HepG2 (cell line): ENCODE measurements at regions not wholly inside any gene's neighbourhood (a gene's known extent, or its start where the extent isn't known, plus 50 kb on each side); places are given as distances from the start of the nearest gene placed in this dataset.
A peak's percentile ranks its signal among the peaks of the same experiment; 100 is the strongest.

ENCODE experiments used
- ARHGAP35 ChIP-seq: sonication (generic); formaldehyde crosslinking; IDR thresholded peaks from 2 replicates; pipeline ENCODE4 v1.9.0; 2022; ENCODE audit warnings: mild to moderate bottlenecking, inconsistent platforms, moderate library complexity, missing genetic modification reagents, borderline replicate concordance
- E2F1 ChIP-seq: sonication (generic); formaldehyde crosslinking; IDR thresholded peaks from 2 replicates; pipeline ENCODE4 v1.5.0; 2020; ENCODE audit warnings: missing genetic modification reagents
- GATAD1 ChIP-seq: IDR thresholded peaks from 2 replicates; pipeline ENCODE4 v1.6.1; 2016; ENCODE audit warnings: missing genetic modification reagents, missing compliant biosample characterization
- GZF1 ChIP-seq: sonication (generic); formaldehyde crosslinking; IDR thresholded peaks from 2 replicates; pipeline ENCODE4 v1.5.1; 2020; ENCODE audit warnings: mild to moderate bottlenecking, missing genetic modification reagents
- KDM2A ChIP-seq: sonication (generic); formaldehyde crosslinking; IDR thresholded peaks from 2 replicates; pipeline ENCODE4 v1.4.0; 2020; ENCODE audit warnings: low read depth, missing genetic modification reagents, borderline replicate concordance
- MEIS2 ChIP-seq: sonication (generic); formaldehyde crosslinking; IDR thresholded peaks from 2 replicates; pipeline ENCODE4 v1.9.0; 2021; ENCODE audit warnings: mild to moderate bottlenecking, missing genetic modification reagents
- MTERF4 ChIP-seq: sonication (generic); formaldehyde crosslinking; IDR thresholded peaks from 2 replicates; pipeline ENCODE4 v1.8.0; 2023; ENCODE audit warnings: mild to moderate bottlenecking, missing genetic modification reagents
- PHF20 ChIP-seq: sonication (generic); formaldehyde crosslinking; IDR thresholded peaks from 2 replicates; pipeline ENCODE4 v1.5.0; 2020; ENCODE audit warnings: mild to moderate bottlenecking, missing genetic modification reagents
- POGZ ChIP-seq: sonication (generic); formaldehyde crosslinking; IDR thresholded peaks from 2 replicates; pipeline ENCODE4 v1.4.0; 2020; ENCODE audit warnings: mild to moderate bottlenecking, missing genetic modification reagents
- SPEN ChIP-seq: sonication (generic); formaldehyde crosslinking; IDR thresholded peaks from 2 replicates; pipeline ENCODE4 v1.5.1; 2020; ENCODE audit warnings: low read depth, mild to moderate bottlenecking, missing genetic modification reagents
- STAG1 ChIP-seq: sonication (generic); formaldehyde crosslinking; IDR thresholded peaks from 2 replicates; pipeline ENCODE4 v1.4.0; 2020; ENCODE audit warnings: missing genetic modification reagents
- SUZ12 ChIP-seq: fragments of 150-350 bp; IDR thresholded peaks from 2 replicates; pipeline ENCODE4 v1.6.1; 2014; ENCODE audit warnings: low read depth, low read length
- ZBTB38 ChIP-seq: sonication (generic); formaldehyde crosslinking; IDR thresholded peaks from 2 replicates; pipeline ENCODE4 v1.5.1; 2020; ENCODE audit warnings: mild to moderate bottlenecking, missing genetic modification reagents
- ZBTB39 ChIP-seq: sonication (generic); formaldehyde crosslinking; IDR thresholded peaks from 2 replicates; pipeline ENCODE4 v1.5.0; 2020; ENCODE audit warnings: missing genetic modification reagents
- ZFP36 ChIP-seq: fragments of 150-350 bp; IDR thresholded peaks from 2 replicates; pipeline ENCODE4 v1.6.1; 2018; ENCODE audit warnings: borderline replicate concordance, low read length, low read depth; ENCODE audit not compliant: partially characterized antibody
- ZNF20 ChIP-seq: sonication (generic); formaldehyde crosslinking; IDR thresholded peaks from 2 replicates; pipeline ENCODE4 v1.4.0; 2020; ENCODE audit warnings: mild to moderate bottlenecking, moderate library complexity, missing genetic modification reagents
- ZNF225 ChIP-seq: sonication (generic); formaldehyde crosslinking; IDR thresholded peaks from 2 replicates; pipeline ENCODE4 v1.4.0; 2020; ENCODE audit warnings: mild to moderate bottlenecking, missing genetic modification reagents
- ZNF430 ChIP-seq: sonication (generic); formaldehyde crosslinking; IDR thresholded peaks from 2 replicates; pipeline ENCODE4 v1.9.0; 2021; ENCODE audit warnings: mild to moderate bottlenecking, missing genetic modification reagents
- ZNF614 ChIP-seq: IDR thresholded peaks from 2 replicates; pipeline ENCODE4 v1.6.1; 2018; ENCODE audit warnings: missing biosample characterization, missing genetic modification reagents, inconsistent platforms, borderline replicate concordance
- TF ChIP-seq, protein P1 (sequence below): sonication (generic); formaldehyde crosslinking; IDR thresholded peaks from 2 replicates; pipeline ENCODE4 v1.4.0; 2020; ENCODE audit warnings: missing genetic modification reagents
- TF ChIP-seq, protein P2 (sequence below): IDR thresholded peaks from 2 replicates; pipeline ENCODE4 v1.6.1; 2016; ENCODE audit warnings: mild to moderate bottlenecking

DNA sequence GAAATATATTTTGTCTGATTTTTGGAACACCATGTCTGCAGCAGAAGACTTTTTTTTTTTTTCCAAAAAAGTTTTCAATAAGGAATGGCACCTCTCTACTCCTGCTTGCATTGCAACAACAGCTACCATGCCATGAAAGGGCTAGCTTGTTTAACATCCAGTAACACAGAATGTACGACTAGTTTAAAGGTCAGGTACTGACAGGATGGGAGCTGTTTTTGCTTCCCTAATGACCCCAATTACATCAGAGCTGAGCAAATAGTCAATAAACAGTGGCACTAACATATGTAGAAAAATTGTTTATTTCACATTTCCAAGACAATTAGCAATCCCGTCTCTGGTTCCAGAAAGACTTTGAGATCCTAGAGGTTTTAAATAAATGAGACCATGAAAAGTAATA is 693.8 kb downstream of the NR2F1-AS1 start (continued):
- TF ChIP-seq E2F1 (no peak), ZNF225 (CRISPR knock-in tag) (no peak), MEIS2 (CRISPR knock-in tag) (peak; percentile 54; the same call in 1 of the 2 replicates), ZBTB38 (CRISPR knock-in tag) (no peak; the same call in 1 of the 2 replicates), ARHGAP35 (CRISPR knock-in tag) (no peak), PHF20 (CRISPR knock-in tag) (no peak), ZNF614 (CRISPR knock-in tag) (peak; percentile 47; the same call in 1 of the 2 replicates), ZNF20 (CRISPR knock-in tag) (no peak), ZNF430 (CRISPR knock-in tag) (no peak), ZBTB39 (CRISPR knock-in tag) (no peak), MTERF4 (CRISPR knock-in tag) (no peak), SPEN (CRISPR knock-in tag) (no peak), GATAD1 (CRISPR knock-in tag) (peak; percentile 34; the same call in 1 of the 2 replicates), SUZ12 (no peak), ZFP36 (no peak), POGZ (CRISPR knock-in tag) (peak; percentile 97), GZF1 (no peak), KDM2A (CRISPR knock-in tag) (no peak), STAG1 (CRISPR knock-in tag) (peak; percentile 52)
- TF ChIP-seq, protein P1, sequence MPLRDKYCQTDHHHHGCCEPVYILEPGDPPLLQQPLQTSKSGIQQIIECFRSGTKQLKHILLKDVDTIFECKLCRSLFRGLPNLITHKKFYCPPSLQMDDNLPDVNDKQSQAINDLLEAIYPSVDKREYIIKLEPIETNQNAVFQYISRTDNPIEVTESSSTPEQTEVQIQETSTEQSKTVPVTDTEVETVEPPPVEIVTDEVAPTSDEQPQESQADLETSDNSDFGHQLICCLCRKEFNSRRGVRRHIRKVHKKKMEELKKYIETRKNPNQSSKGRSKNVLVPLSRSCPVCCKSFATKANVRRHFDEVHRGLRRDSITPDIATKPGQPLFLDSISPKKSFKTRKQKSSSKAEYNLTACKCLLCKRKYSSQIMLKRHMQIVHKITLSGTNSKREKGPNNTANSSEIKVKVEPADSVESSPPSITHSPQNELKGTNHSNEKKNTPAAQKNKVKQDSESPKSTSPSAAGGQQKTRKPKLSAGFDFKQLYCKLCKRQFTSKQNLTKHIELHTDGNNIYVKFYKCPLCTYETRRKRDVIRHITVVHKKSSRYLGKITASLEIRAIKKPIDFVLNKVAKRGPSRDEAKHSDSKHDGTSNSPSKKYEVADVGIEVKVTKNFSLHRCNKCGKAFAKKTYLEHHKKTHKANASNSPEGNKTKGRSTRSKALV (CRISPR knock-in tag): peak; percentile 36; the same call in 1 of the 2 replicates
- TF ChIP-seq, protein P2, sequence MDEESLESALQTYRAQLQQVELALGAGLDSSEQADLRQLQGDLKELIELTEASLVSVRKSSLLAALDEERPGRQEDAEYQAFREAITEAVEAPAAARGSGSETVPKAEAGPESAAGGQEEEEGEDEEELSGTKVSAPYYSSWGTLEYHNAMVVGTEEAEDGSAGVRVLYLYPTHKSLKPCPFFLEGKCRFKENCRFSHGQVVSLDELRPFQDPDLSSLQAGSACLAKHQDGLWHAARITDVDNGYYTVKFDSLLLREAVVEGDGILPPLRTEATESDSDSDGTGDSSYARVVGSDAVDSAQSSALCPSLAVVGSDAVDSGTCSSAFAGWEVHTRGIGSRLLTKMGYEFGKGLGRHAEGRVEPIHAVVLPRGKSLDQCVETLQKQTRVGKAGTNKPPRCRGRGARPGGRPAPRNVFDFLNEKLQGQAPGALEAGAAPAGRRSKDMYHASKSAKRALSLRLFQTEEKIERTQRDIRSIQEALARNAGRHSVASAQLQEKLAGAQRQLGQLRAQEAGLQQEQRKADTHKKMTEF (CRISPR knock-in tag): peak; percentile 89
